ENCODE measurements at regions not wholly inside any gene's neighbourhood (a gene's known extent, or its start where the extent isn't known, plus 50 kb on each side); places are given as distances from the start of the nearest gene placed in this dataset.

- H3K27ac Mint-ChIP-seq: no peak overlapping the region
- peaks cover 4% of the 10 kb centered on the region for H3K4me1 Mint-ChIP-seq
- H3K9me3 Mint-ChIP-seq: no peaks in the 10 kb centered on the region
- H3K36me3 Mint-ChIP-seq: no peaks in the 10 kb centered on the region
- DNase-seq (ENCODE audit: low spot score in 2 of 2, unreplicated experiment in 2 of 2): no peak
- no peak overlapping the region for H3K4me3 Mint-ChIP-seq
- H3K27me3 Mint-ChIP-seq (ENCODE audit: low read depth): peaks cover 78% of the 10 kb centered on the region
- TF ChIP-seq CTCF (IDR thresholded peaks at IDR 0.05; ENCODE audit: unreplicated experiment): no peak
Measured at GRCh38 chr7:155363852-155364600, 66.3 kb downstream of the INSIG1 start.

GRCh38 chr7:155365146-155365874, 67.6 kb downstream of the INSIG1 start:
- no peak overlapping the region for H3K27ac Mint-ChIP-seq
- H3K9me3 Mint-ChIP-seq: no peaks in the 10 kb centered on the region
- peaks cover 4% of the 10 kb centered on the region for H3K4me1 Mint-ChIP-seq
- no peak for DNase-seq (ENCODE audit: low spot score in 2 of 2, unreplicated experiment in 2 of 2)
- peaks cover 78% of the 10 kb centered on the region for H3K27me3 Mint-ChIP-seq (ENCODE audit: low read depth)
- TF ChIP-seq CTCF (IDR thresholded peaks at IDR 0.05; ENCODE audit: unreplicated experiment): no peak
- H3K36me3 Mint-ChIP-seq: no peaks in the 10 kb centered on the region
- no peak overlapping the region for H3K4me3 Mint-ChIP-seq

GRCh38 chr7:155368894-155369600, 71.4 kb downstream of the INSIG1 start:
- Mint-ChIP-seq H3K27me3 (ENCODE audit: low read depth) (peaks cover 76% of the 10 kb centered on the region), H3K9me3 (no peaks in the 10 kb centered on the region), H3K4me1 (peaks cover 10% of the 10 kb centered on the region), H3K4me3 (no peak overlapping the region), H3K27ac (no peak overlapping the region), H3K36me3 (no peaks in the 10 kb centered on the region)
- DNase-seq (ENCODE audit: low spot score in 2 of 2, unreplicated experiment in 2 of 2): no peak
- TF ChIP-seq CTCF (IDR thresholded peaks at IDR 0.05; ENCODE audit: unreplicated experiment): no peak

GRCh38 chr7:155369766-155370165, 72.1 kb downstream of the INSIG1 start:
- no peaks in the 10 kb centered on the region for H3K36me3 Mint-ChIP-seq
- no peak overlapping the region for H3K4me3 Mint-ChIP-seq
- no peaks in the 10 kb centered on the region for H3K9me3 Mint-ChIP-seq
- DNase-seq (ENCODE audit: low spot score in 2 of 2, unreplicated experiment in 2 of 2): no peak
- peaks cover 12% of the 10 kb centered on the region for H3K4me1 Mint-ChIP-seq
- TF ChIP-seq CTCF (IDR thresholded peaks at IDR 0.05; ENCODE audit: unreplicated experiment): no peak
- H3K27me3 Mint-ChIP-seq (ENCODE audit: low read depth): peaks cover 75% of the 10 kb centered on the region
- H3K27ac Mint-ChIP-seq: no peak overlapping the region

GRCh38 chr7:155371331-155371883, 73.7 kb downstream of the INSIG1 start:
- no peak overlapping the region for H3K4me3 Mint-ChIP-seq
- H3K9me3 Mint-ChIP-seq: no peaks in the 10 kb centered on the region
- DNase-seq (ENCODE audit: low spot score in 2 of 2, unreplicated experiment in 2 of 2): no peak

More at GRCh38 chr7:155371331-155371883, 73.7 kb downstream of the INSIG1 start:
- H3K36me3 Mint-ChIP-seq: no peaks in the 10 kb centered on the region
- peaks cover 17% of the 10 kb centered on the region for H3K4me1 Mint-ChIP-seq
- peaks cover 82% of the 10 kb centered on the region for H3K27me3 Mint-ChIP-seq (ENCODE audit: low read depth)
- H3K27ac Mint-ChIP-seq: no peak overlapping the region
- TF ChIP-seq CTCF (IDR thresholded peaks at IDR 0.05; ENCODE audit: unreplicated experiment): no peak

Measured in mesothelial cell of epicardium (in vitro differentiated cells).